ENCODE measurements at regions not wholly inside any gene's neighbourhood (a gene's known extent, or its start where the extent isn't known, plus 50 kb on each side); places are given as distances from the start of the nearest gene placed in this dataset.

DNA sequence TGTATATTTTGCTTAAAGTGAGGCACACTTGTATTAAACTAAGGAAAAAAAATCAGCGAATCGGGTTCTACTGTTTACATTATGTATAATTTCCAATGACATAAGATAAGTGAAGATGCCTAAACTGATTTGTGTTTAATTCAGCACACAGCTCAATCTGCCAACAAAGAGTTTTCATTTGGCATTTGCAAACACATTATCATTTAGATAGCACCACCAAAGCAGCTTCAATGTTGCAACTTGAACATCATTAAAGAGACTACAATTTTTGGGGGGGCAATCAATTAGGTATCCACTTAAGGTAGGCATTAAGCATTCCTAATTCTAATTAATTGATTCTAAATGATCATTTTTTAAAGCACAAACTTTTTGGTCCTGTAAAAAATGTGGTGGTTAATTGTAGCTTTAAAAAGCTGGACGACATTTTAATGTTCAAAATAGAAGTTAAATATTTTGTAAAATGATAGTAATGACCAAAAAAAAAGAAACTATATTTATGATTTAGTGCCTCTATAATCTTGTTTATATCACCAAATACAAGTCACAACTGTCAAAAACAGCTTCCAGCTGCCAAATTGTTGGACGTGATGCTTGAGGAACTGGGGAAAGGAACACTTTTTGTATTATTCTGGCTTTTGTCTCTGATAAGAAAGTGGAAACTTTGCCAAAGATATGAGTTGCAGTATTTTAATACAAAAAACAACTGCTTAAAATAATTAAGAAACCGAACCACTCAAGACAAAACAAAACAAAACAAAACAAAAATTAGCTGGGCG is 57.1 kb downstream of the CYCS start:
- CTCF ChIA-PET (ENCODE audit: unreplicated experiment): interaction anchor here (0.6 kb wide), 2 partner anchors 86 to 215 kb away, joined by 3 to 8 read pairs; no protein-coding TSS in a partner anchor
- POLR2A ChIA-PET: interaction anchor here (0.6 to 1.2 kb wide), 8 partner anchors 9 to 256 kb away, joined by 3 to 7 read pairs (median 4); no protein-coding TSS in a partner anchor
- TF ChIP-seq CTCF (conservative IDR thresholded peaks at IDR 0.05; ENCODE audit: low read length) (no peak), EZH2phosphoT487 (IDR thresholded peaks at IDR 0.05; ENCODE audit: borderline replicate concordance, low read depth, low read length) (no peak)

DNA sequence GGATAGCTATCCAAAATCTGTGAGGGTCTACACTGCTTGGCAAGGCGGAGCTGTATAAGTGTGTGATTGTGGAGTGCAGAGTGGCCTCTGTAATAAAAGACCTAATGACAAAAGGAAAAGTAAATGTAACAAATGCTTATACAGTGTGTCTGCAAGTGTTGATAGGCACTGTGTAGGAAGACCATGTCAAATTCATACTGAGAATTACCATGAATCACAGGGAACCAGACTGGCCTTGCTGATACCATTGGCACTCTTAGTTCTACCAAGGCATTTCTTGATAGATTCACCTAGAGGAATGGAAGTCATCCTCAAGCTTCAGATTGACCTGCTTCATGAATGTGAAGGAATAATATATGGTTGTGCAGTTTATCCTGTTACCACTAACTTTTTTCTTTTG is 58.8 kb downstream of the CYCS start:
- Histone ChIP-seq H4K20me1 (ENCODE audit: insufficient read depth, low read length) (no peaks in the 10 kb centered on the region), H3K4me1 (ENCODE audit: insufficient read depth, low read length, poor library complexity, severe bottlenecking) (peaks cover 19% of the 10 kb centered on the region), H3K36me3 (ENCODE audit: insufficient read depth, low read length) (no peaks in the 10 kb centered on the region), H3K79me2 (ENCODE audit: insufficient read depth, low read depth, low read length) (no peaks in the 10 kb centered on the region), H3K9me3 (ENCODE audit: low read length) (no peaks in the 10 kb centered on the region), H3K27ac (ENCODE audit: low read depth, low read length, poor library complexity, severe bottlenecking) (no peak overlapping the region), H2AFZ (ENCODE audit: low read length) (no peak overlapping the region), H3K4me3 (ENCODE audit: low read depth, low read length, poor library complexity, severe bottlenecking) (no peak overlapping the region), H3K4me2 (ENCODE audit: low read length) (no peak overlapping the region), H3K9me2 (ENCODE audit: insufficient read depth, low read length) (no peaks in the 10 kb centered on the region)
- ChIA-PET POLR2A (interaction anchor here (1.0 kb wide), 1 partner anchor 188 kb away, joined by 3 read pairs; no protein-coding TSS in a partner anchor), CTCF (ENCODE audit: unreplicated experiment) (interaction anchor here (1.1 kb wide), 1 partner anchor 27 kb away, joined by 5 read pairs; no protein-coding TSS in a partner anchor)
- no peak for TF ChIP-seq CTCF (conservative IDR thresholded peaks at IDR 0.05; ENCODE audit: low read length)
- no peak for TF ChIP-seq EZH2phosphoT487 (IDR thresholded peaks at IDR 0.05; ENCODE audit: borderline replicate concordance, low read depth, low read length)
- no peak for DNase-seq (ENCODE audit: low spot score)
- BruUV-seq (replicated peaks): no TSS peak
- intact Hi-C loops (cut with micrococcal nuclease; ENCODE audit: unreplicated experiment): loop anchor here (5.0 kb wide), 1 partner anchor 84 kb away; the partner anchor contains the start of gene OSBPL3

More for the DNA sequence above, 57.1 kb downstream of the CYCS start:
- no peaks in the 10 kb centered on the region for H3K79me2 ChIP-seq (ENCODE audit: insufficient read depth, low read depth, low read length)
- H3K4me1 ChIP-seq (ENCODE audit: insufficient read depth, low read length, poor library complexity, severe bottlenecking): peaks cover 23% of the 10 kb centered on the region
- no peak overlapping the region for H2AFZ ChIP-seq (ENCODE audit: low read length)
- no peak for DNase-seq (ENCODE audit: low spot score)
- H4K20me1 ChIP-seq (ENCODE audit: insufficient read depth, low read length): no peaks in the 10 kb centered on the region
- no peak overlapping the region for H3K27ac ChIP-seq (ENCODE audit: low read depth, low read length, poor library complexity, severe bottlenecking)
- no peak overlapping the region for H3K4me2 ChIP-seq (ENCODE audit: low read length)
- no peaks in the 10 kb centered on the region for H3K9me2 ChIP-seq (ENCODE audit: insufficient read depth, low read length)
- BruUV-seq (replicated peaks): no TSS peak
- H3K9me3 ChIP-seq (ENCODE audit: low read length): no peaks in the 10 kb centered on the region
- no peak overlapping the region for H3K4me3 ChIP-seq (ENCODE audit: low read depth, low read length, poor library complexity, severe bottlenecking)
- intact Hi-C loops (cut with micrococcal nuclease; ENCODE audit: unreplicated experiment): loop anchor here (5.0 kb wide), 1 partner anchor 86 kb away; the partner anchor contains the start of gene OSBPL3
- no peaks in the 10 kb centered on the region for H3K36me3 ChIP-seq (ENCODE audit: insufficient read depth, low read length)

- Histone ChIP-seq H4K20me1 (ENCODE audit: insufficient read depth, low read length) (no peaks in the 10 kb centered on the region), H3K27ac (ENCODE audit: low read depth, low read length, poor library complexity, severe bottlenecking) (no peak overlapping the region), H3K4me3 (ENCODE audit: low read depth, low read length, poor library complexity, severe bottlenecking) (no peak overlapping the region), H3K9me2 (ENCODE audit: insufficient read depth, low read length) (no peaks in the 10 kb centered on the region), H3K4me1 (ENCODE audit: insufficient read depth, low read length, poor library complexity, severe bottlenecking) (peaks cover 5% of the 10 kb centered on the region), H3K9me3 (ENCODE audit: low read length) (no peaks in the 10 kb centered on the region), H2AFZ (ENCODE audit: low read length) (no peak overlapping the region), H3K36me3 (ENCODE audit: insufficient read depth, low read length) (no peaks in the 10 kb centered on the region), H3K4me2 (ENCODE audit: low read length) (no peak overlapping the region), H3K79me2 (ENCODE audit: insufficient read depth, low read depth, low read length) (no peaks in the 10 kb centered on the region)
- intact Hi-C loops (cut with micrococcal nuclease; ENCODE audit: unreplicated experiment): no loop called here
- DNase-seq (ENCODE audit: low spot score): no peak
- TF ChIP-seq EZH2phosphoT487 (IDR thresholded peaks at IDR 0.05; ENCODE audit: borderline replicate concordance, low read depth, low read length) (no peak), CTCF (conservative IDR thresholded peaks at IDR 0.05; ENCODE audit: low read length) (no peak)
- ChIA-PET POLR2A (no interaction called here), CTCF (ENCODE audit: unreplicated experiment) (no interaction called here)
- BruUV-seq (replicated peaks): no TSS peak
Observed at GRCh38 chr7:25062380-25062779, 62.7 kb downstream of the CYCS start.

Data from OCI-LY7 (cell line).